Coronary artery (tissue), 2 donors: ENCODE measurements at regions not wholly inside any gene's neighbourhood (a gene's known extent, or its start where the extent isn't known, plus 50 kb on each side); places are given as distances from the start of the nearest gene placed in this dataset.
"Not testable (repeated sequence)": the region's sequence is repeated elsewhere in the genome, so short reads cannot be mapped to it uniquely, and the experiment has no call there.

Experiments used
- DNase-seq: peaks from one replicate; pipeline ENCODE4 v3.0.0-alpha.2; 2017; ENCODE audit warnings: low spot score
- H3K27ac ChIP-seq, 2 donors: fragments of 200-600 bp; sonication (generic); one replicate each; pipeline ENCODE4 v1.5.1; 2016 to 2019
- H3K4me3 ChIP-seq: fragments of 200-600 bp; sonication (generic); 2 replicates; pipeline ENCODE4 v1.5.1; 2016; ENCODE audit warnings: mild to moderate bottlenecking, moderate library complexity
- TF ChIP-seq, protein P1 (sequence below): fragments of 200-600 bp; sonication (generic); IDR thresholded peaks from one replicate; pipeline ENCODE4 v1.5.1; 2019; ENCODE audit warnings: antibody characterized with exemption

DNA sequence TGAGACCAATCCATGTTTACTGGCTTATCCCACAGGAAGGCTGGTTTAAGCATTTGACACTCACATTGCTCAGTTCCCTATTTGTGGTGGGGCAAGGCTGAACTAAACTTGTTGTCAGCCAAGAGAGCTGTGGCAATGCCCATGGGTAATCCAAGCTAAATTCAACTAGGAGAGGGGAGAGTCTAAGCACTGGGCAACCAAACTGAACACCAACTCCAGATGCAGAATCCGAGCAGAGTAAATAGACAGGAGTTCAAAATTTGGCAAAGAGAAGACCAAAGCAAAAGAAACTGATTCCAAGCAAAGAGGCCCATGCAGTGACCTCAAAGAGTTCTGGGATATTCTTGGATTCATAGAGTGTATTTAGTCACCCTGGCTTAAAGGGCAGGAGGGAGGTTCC is 106.5 kb upstream of the NT5E start:
- no peak for DNase-seq
- TF ChIP-seq, protein P1, sequence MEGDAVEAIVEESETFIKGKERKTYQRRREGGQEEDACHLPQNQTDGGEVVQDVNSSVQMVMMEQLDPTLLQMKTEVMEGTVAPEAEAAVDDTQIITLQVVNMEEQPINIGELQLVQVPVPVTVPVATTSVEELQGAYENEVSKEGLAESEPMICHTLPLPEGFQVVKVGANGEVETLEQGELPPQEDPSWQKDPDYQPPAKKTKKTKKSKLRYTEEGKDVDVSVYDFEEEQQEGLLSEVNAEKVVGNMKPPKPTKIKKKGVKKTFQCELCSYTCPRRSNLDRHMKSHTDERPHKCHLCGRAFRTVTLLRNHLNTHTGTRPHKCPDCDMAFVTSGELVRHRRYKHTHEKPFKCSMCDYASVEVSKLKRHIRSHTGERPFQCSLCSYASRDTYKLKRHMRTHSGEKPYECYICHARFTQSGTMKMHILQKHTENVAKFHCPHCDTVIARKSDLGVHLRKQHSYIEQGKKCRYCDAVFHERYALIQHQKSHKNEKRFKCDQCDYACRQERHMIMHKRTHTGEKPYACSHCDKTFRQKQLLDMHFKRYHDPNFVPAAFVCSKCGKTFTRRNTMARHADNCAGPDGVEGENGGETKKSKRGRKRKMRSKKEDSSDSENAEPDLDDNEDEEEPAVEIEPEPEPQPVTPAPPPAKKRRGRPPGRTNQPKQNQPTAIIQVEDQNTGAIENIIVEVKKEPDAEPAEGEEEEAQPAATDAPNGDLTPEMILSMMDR = no peak
- Histone ChIP-seq H3K4me3 (no peak overlapping the region), H3K27ac (no peak overlapping the region)

DNA sequence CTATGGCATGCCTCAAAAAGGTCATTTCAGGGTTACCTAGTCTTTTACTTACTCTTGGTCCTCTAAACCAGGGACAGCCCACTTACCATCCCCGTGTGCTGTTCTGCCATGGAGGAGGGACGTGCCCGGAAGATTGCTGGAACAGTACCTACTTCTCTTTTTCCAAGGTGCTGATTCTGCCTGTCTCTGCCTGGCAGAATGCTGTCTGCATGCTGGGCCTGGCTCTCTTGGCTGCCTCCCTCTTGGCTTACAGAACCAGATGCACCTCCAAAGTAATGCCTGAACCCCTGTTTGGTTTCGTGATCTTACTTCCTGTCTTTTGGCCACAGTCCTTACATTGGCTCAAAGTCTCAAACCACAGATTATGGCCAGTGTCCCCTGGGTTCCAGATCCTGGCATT is 120.7 kb upstream of the NT5E start:
- Histone ChIP-seq H3K27ac (no peak overlapping the region), H3K4me3 (no peak overlapping the region)
- DNase-seq = no peak
- TF ChIP-seq, protein P1 = no peak

DNA sequence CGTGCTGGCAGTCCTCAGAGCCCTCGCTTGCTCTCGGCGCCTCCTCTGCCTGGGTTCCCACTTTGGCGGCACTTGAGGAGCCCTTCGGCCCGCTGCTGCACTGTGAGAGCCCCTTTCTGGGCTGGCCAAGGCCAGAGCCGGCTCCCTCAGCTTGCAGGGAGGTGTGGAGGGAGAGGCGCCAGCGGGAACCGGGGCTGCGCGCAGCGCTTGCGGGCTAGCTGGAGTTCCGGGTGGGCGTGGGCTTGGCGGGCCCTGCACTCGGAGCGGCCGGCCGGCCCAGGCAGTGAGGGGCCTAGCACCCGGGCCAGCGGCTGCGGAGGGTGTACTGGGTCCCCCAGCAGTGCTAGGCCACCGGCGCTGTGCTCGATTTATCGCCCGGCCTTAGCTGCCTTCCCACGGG is 124.1 kb upstream of the NT5E start:
- not testable (repeated sequence) for DNase-seq, H3K27ac ChIP-seq

DNA sequence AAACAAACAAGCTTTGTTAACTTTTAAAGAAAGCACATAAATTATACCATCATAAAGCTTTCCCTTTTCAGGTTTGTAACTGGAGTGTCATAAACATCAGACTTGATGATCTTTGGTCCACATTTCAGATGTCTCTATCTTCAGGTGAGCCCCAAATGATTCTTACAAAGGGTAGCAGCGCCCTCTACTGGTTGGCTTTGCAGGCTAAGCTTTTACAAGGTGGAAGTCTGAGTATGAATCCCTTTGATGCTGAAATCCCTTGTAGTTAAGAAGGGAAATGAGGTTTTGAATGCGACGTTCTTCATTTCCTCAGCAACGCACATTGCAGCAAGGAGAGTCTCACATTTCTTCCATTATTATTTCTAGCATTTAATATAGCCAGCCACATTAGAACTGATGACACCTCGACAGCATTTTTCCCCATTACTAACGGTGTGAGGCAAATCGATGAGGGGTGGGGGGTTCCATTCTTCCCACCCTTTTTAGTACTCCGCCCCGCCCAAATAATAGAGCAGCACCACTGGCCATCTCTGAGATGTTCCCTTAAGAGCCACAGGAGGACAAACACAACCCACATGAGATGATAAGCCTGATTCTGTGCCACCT is 126.3 kb upstream of the NT5E start:
- no peak for DNase-seq
- H3K4me3 ChIP-seq = no peak overlapping the region
- no peak overlapping the region for H3K27ac ChIP-seq
- TF ChIP-seq, protein P1 = peak; percentile 67

More for the DNA sequence above, 124.1 kb upstream of the NT5E start:
- H3K4me3 ChIP-seq = not testable (repeated sequence)

DNA sequence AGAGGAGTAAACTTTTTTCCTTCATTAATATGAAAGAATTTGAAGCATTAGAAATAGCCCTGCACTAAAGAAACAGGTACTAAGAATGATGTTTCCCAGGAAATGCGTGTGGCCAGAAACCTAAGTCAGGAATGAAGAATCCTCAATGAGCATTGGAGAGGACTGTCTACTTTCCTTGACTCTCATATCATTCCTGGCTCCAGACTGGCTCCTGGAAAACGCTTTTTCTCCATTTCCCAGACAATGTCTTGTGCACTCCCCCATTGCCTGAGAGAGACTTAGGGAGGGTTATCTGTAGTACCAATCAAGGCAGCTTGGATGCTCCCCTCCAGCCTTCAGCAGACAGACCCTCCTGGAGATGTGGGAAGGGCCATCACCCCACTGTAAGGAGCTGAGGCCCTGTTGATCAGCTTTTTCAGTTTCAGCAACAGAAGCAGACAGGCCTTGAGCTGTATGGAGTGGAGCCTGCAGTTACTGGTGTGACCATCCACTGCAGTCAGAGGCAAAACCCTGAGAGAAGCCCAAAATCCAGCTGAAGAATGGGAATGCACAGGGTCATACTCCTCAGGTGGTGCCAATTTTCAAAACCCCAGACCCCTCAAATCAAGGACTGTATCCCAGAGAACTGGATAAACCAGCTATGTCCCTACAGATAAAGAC is 127.3 kb upstream of the NT5E start:
- no peak overlapping the region for H3K4me3 ChIP-seq
- no peak overlapping the region for H3K27ac ChIP-seq
- TF ChIP-seq, protein P1 = no peak
- DNase-seq = no peak

DNA sequence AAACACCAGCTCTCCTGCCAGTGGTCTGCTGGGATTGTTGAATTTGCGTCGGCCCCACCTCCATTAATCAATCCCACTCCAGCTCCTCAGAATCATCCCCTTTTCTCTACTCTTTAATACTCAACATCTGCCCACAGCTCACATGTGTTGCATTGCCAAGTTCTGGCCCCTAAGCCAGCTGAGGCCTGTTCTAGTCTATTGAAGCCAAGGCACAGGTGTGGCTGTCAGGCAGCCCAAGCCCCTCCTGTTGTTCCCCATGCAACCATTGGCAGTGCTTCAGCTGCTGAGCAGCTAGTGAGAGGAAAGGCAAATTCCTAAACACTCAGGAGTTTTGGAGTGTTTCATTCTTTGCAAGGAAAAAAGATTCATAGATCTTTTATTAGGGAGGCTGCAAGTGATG is 128.0 kb upstream of the NT5E start:
- H3K27ac ChIP-seq = no peak overlapping the region
- no peak overlapping the region for H3K4me3 ChIP-seq
- TF ChIP-seq, protein P1 = no peak
- DNase-seq = no peak

DNA sequence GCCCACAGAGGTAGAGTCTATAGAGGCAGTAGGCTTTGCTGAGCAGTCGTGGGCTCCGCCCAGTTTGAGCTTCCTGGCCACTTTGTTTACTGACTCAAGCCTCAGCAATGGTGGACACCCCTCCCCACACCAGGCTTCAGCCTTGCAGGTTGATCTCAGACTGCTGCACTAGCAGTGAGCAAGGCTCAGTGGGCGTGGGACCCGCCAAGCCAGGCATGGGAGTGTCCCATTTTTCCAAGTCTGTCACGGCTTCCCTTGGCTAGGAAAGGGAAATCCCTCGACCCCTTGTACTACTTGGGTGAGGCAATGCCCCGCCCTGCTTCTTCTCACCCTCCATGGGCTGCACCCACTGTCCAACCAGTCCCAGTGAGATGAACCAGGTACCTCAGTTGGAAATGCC is 135.3 kb upstream of the NT5E start:
- no peak overlapping the region for H3K4me3 ChIP-seq
- TF ChIP-seq, protein P1 = no peak
- no peak for DNase-seq
- no peak overlapping the region for H3K27ac ChIP-seq
